ENCODE measurements at regions not wholly inside any gene's neighbourhood (a gene's known extent, or its start where the extent isn't known, plus 50 kb on each side); places are given as distances from the start of the nearest gene placed in this dataset.

DNA sequence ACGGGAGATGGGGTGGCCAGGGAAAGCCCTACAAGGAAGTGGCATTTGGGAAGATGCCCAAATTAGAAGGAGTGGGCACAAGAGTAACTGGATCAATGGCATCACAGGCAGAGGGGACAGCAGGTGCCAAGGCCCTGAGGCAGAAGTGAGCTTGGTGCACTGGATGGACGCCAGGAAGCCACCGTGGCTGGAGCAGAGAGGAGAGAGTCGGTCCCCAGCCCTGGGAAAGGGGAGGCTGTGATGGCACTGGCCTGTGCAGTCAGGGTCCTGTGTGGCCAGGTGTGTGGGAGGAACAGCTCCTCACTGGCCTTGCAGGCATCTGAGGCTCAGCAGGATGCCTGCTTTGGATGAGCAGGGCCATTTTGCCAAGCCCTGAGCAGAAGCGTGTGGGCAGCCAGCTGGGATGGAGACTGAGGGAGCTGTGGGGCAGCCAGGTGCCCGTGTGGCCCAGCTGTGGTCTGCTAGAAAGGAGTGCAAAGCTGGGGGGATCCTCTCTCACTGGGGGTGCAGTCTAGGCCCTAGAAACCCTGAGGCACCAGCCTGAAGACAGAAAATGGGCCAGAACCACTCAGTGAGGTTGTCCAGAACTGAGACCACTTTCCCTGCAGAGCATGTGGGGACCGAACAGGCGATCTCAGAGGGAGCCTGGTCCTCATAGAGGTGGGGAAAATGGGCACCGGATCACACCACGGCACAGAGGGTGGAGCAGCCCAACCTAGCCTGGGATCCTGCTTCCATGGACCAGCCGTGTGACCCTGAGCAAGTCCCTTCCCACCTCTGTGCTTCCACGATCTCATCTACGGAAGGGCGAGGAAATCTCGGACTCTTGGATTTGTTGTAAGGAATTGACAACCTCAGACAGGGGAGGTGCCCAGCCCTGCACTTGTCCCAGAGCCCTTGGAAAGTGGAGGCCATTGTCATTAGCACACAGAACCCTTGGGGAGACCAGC, 78.6 kb upstream of the RTL6 start:
- no peaks in the 10 kb centered on the region for H4K20me1 ChIP-seq (ENCODE audit: control insufficient read depth, insufficient read depth, low read depth, low read length)
- H3K4me2 ChIP-seq (ENCODE audit: low read length): no peak overlapping the region; the same call in 1 of the 2 replicates
- H3K27ac ChIP-seq (ENCODE audit: low read depth, low read length): no peak overlapping the region
- H3K79me2 ChIP-seq (ENCODE audit: control insufficient read depth, low read length): no peaks in the 10 kb centered on the region
- no peaks in the 10 kb centered on the region for H3F3A ChIP-seq (ENCODE audit: control insufficient read depth, insufficient read depth)
- TF ChIP-seq, protein P1, sequence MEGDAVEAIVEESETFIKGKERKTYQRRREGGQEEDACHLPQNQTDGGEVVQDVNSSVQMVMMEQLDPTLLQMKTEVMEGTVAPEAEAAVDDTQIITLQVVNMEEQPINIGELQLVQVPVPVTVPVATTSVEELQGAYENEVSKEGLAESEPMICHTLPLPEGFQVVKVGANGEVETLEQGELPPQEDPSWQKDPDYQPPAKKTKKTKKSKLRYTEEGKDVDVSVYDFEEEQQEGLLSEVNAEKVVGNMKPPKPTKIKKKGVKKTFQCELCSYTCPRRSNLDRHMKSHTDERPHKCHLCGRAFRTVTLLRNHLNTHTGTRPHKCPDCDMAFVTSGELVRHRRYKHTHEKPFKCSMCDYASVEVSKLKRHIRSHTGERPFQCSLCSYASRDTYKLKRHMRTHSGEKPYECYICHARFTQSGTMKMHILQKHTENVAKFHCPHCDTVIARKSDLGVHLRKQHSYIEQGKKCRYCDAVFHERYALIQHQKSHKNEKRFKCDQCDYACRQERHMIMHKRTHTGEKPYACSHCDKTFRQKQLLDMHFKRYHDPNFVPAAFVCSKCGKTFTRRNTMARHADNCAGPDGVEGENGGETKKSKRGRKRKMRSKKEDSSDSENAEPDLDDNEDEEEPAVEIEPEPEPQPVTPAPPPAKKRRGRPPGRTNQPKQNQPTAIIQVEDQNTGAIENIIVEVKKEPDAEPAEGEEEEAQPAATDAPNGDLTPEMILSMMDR (IDR thresholded peaks at IDR 0.05; ENCODE audit: low read depth, low read length, poor library complexity, severe bottlenecking): no peak
- TF ChIP-seq EZH2phosphoT487 (IDR thresholded peaks at IDR 0.05; ENCODE audit: borderline replicate concordance, low read length): no peak
- H3K4me1 ChIP-seq (ENCODE audit: control insufficient read depth, low read length): peaks cover 10% of the 10 kb centered on the region
- H3K27me3 ChIP-seq (ENCODE audit: control insufficient read depth, low read length): no peaks in the 10 kb centered on the region
- H3K36me3 ChIP-seq (ENCODE audit: control insufficient read depth, low read length): no peaks in the 10 kb centered on the region
- no peaks in the 10 kb centered on the region for H3K9me3 ChIP-seq (ENCODE audit: control insufficient read depth, insufficient read depth, low read length)
- no peaks in the 10 kb centered on the region for H3K9me2 ChIP-seq (replicated peaks; ENCODE audit: control insufficient read depth, low read length)
- no peak overlapping the region; the same call in 1 of the 2 replicates for H3K4me3 ChIP-seq (ENCODE audit: low read length)

DNA sequence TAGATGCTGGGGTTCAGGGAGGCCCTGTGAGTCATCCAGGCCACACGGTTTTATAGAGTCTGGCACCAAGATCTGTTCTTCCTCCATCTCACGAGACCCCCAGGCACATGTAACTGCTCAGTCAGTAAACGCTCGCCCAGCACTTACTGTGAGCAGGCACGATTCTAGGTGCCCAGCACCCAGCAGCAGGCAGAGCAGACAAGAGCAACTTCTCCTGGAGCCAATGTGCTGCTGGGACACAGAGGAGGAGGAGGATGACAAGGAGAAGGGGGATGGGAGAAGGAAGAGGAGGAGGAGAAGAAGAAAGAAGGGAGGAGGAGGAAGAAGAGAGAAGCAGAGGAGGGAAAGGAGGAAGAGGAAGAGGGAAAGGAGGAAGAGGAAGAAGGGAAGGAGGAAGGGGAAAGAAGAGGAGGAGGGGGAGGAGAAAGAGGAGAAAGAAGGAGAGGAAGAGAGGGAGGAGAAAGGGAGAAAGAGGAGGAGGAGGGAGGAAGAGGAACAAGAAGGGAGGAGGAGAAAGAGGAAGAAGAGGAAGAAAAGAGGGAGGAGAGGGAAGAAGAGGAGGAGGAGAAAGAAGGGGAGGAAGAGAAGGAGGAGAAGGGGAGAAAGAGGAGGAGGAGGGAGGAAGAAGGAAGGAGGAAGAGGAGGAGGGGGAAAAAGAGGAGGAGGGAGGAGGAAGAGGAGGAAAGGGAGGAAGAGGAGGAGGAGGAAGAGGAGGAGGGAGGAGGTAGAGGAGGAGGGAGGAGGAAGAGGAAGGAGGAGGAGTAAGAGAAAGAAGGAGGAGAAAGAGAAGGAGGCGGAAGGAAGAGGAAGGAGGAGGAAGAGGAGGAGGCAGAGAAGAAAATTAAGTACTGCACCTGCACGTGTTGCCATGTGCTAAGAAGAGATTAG, 77.6 kb upstream of the RTL6 start:
- Histone ChIP-seq H3K9me3 (ENCODE audit: control insufficient read depth, insufficient read depth, low read length) (no peaks in the 10 kb centered on the region), H4K20me1 (ENCODE audit: control insufficient read depth, insufficient read depth, low read depth, low read length) (no peaks in the 10 kb centered on the region), H3K9me2 (replicated peaks; ENCODE audit: control insufficient read depth, low read length) (no peaks in the 10 kb centered on the region), H3K4me2 (ENCODE audit: low read length) (no peak overlapping the region; the same call in 1 of the 2 replicates), H3K36me3 (ENCODE audit: control insufficient read depth, low read length) (no peaks in the 10 kb centered on the region), H3K4me3 (ENCODE audit: low read length) (no peak overlapping the region; the same call in 1 of the 2 replicates), H3F3A (ENCODE audit: control insufficient read depth, insufficient read depth) (no peaks in the 10 kb centered on the region), H3K79me2 (ENCODE audit: control insufficient read depth, low read length) (no peaks in the 10 kb centered on the region), H3K27me3 (ENCODE audit: control insufficient read depth, low read length) (no peaks in the 10 kb centered on the region), H3K4me1 (ENCODE audit: control insufficient read depth, low read length) (peaks cover 10% of the 10 kb centered on the region), H3K27ac (ENCODE audit: low read depth, low read length) (no peak overlapping the region)
- no peak for TF ChIP-seq EZH2phosphoT487 (IDR thresholded peaks at IDR 0.05; ENCODE audit: borderline replicate concordance, low read length)
- TF ChIP-seq, protein P1 (IDR thresholded peaks at IDR 0.05; ENCODE audit: low read depth, low read length, poor library complexity, severe bottlenecking): no peak

DNA sequence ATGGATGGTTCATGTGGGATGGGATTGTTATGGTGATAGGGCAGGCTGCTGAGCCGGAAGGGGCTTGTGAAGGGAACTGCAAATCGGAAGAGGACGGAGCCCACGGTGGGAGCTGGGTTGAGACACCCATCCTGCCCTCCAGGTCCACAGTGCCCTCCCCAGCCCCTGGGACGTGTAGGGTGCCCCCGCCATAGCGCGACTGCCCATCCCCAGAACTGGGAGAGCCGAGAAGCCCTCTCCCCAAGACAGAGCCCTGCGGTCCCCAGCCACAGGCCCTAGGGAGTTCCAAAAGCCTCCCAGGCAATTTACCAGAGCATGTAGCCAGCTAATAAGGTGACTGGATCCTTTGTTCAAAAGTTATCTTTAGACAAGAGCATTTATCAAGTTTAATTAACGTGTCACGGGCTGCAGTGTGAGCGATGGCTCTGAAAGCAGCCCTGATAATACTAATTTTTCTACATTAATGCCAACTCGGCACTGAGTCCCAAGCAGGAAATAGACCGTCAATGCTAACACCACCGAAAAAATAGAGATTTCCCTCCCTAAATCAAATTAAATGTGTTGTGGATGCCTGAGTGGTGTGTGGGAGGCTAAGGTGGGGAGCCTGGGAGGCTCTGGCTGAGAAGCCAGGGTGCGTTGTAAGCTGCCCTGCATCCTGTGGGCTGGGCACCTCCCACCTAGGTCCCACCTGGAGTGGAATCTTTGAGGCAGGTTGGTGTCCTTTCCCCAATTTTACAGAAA, 76.8 kb upstream of the RTL6 start:
- no peaks in the 10 kb centered on the region for H3F3A ChIP-seq (ENCODE audit: control insufficient read depth, insufficient read depth)
- H3K27me3 ChIP-seq (ENCODE audit: control insufficient read depth, low read length): no peaks in the 10 kb centered on the region
- H3K9me2 ChIP-seq (replicated peaks; ENCODE audit: control insufficient read depth, low read length): no peaks in the 10 kb centered on the region
- H3K9me3 ChIP-seq (ENCODE audit: control insufficient read depth, insufficient read depth, low read length): no peaks in the 10 kb centered on the region
- H3K4me2 ChIP-seq (ENCODE audit: low read length): no peak overlapping the region
- no peaks in the 10 kb centered on the region for H3K79me2 ChIP-seq (ENCODE audit: control insufficient read depth, low read length)
- TF ChIP-seq, protein P1 (IDR thresholded peaks at IDR 0.05; ENCODE audit: low read depth, low read length, poor library complexity, severe bottlenecking): no peak
- no peak for TF ChIP-seq EZH2phosphoT487 (IDR thresholded peaks at IDR 0.05; ENCODE audit: borderline replicate concordance, low read length)
- H3K4me1 ChIP-seq (ENCODE audit: control insufficient read depth, low read length): peaks cover 10% of the 10 kb centered on the region
- no peaks in the 10 kb centered on the region for H3K36me3 ChIP-seq (ENCODE audit: control insufficient read depth, low read length)
- H4K20me1 ChIP-seq (ENCODE audit: control insufficient read depth, insufficient read depth, low read depth, low read length): no peaks in the 10 kb centered on the region
- no peak overlapping the region for H3K27ac ChIP-seq (ENCODE audit: low read depth, low read length)
- no peak overlapping the region for H3K4me3 ChIP-seq (ENCODE audit: low read length)

Measured in DOHH2 (cell line).